Endodermal cell (in vitro differentiated cells): ENCODE measurements at regions not wholly inside any gene's neighbourhood (a gene's known extent, or its start where the extent isn't known, plus 50 kb on each side); places are given as distances from the start of the nearest gene placed in this dataset.

Experiments used
- DNase-seq: peaks from one replicate; pipeline ENCODE4 v3.0.0-alpha.2; 2017
- H3K27ac ChIP-seq: 2 replicates; pipeline ENCODE4 v1.5.1; 2013; ENCODE audit warnings: mild to moderate bottlenecking, low read depth, low read length, moderate library complexity
- H3K27me3 ChIP-seq: 2 replicates; pipeline ENCODE4 v1.6.1; 2013; ENCODE audit warnings: mild to moderate bottlenecking, low read length, moderate library complexity; ENCODE audit not compliant: insufficient read depth, control insufficient read depth, poor library complexity, severe bottlenecking
- H3K36me3 ChIP-seq: 2 replicates; pipeline ENCODE4 v1.7.0; 2013; ENCODE audit warnings: mild to moderate bottlenecking, low read length, moderate library complexity; ENCODE audit not compliant: control insufficient read depth, insufficient read depth
- H3K4me1 ChIP-seq: one replicate; pipeline ENCODE4 v1.7.0; 2013; ENCODE audit warnings: low read length; ENCODE audit not compliant: control insufficient read depth, insufficient read depth
- H3K4me3 ChIP-seq: 2 replicates; pipeline ENCODE4 v1.5.1; 2013; ENCODE audit warnings: mild to moderate bottlenecking, low read length, moderate library complexity
- H3K9ac ChIP-seq: 2 replicates; pipeline ENCODE4 v1.6.1; 2013; ENCODE audit warnings: mild to moderate bottlenecking, low read length, moderate library complexity; ENCODE audit not compliant: poor library complexity, severe bottlenecking; ENCODE audit errors: extremely low read depth
- H3K9me3 ChIP-seq: 2 replicates; pipeline ENCODE4 v1.6.1; 2013; ENCODE audit warnings: mild to moderate bottlenecking, low read length, moderate library complexity; ENCODE audit not compliant: control insufficient read depth
- H3K27ac Mint-ChIP-seq: 2 replicates; pipeline ENCODE4 v1.8.0; 2020; ENCODE audit warnings: mixed read lengths
- H3K27me3 Mint-ChIP-seq: 2 replicates; pipeline ENCODE4 v1.8.0; 2021; ENCODE audit warnings: mild to moderate bottlenecking, mixed read lengths; ENCODE audit not compliant: insufficient read depth
- H3K36me3 Mint-ChIP-seq: 2 replicates; pipeline ENCODE4 v1.8.0; 2020; ENCODE audit warnings: low read depth, mixed read lengths
- H3K4me1 Mint-ChIP-seq: 2 replicates; pipeline ENCODE4 v1.8.0; 2020; ENCODE audit warnings: mixed read lengths
- H3K4me3 Mint-ChIP-seq: 2 replicates; pipeline ENCODE4 v1.8.0; 2020; ENCODE audit warnings: mild to moderate bottlenecking, moderate library complexity, mixed read lengths
- H3K9me3 Mint-ChIP-seq: 2 replicates; pipeline ENCODE4 v1.8.0; 2020; ENCODE audit warnings: mild to moderate bottlenecking, mixed read lengths
- CTCF ChIP-seq: fragments of 200-600 bp; sonication (generic); conservative IDR thresholded peaks from 2 replicates; pipeline ENCODE4 v1.5.0; 2021; ENCODE audit warnings: antibody characterized with exemption, mild to moderate bottlenecking
- WGBS, 2 experiments: methylation state at CpG; one replicate each; pipeline versions ENCODE4 v1.1.5 to v1.1.7; 2013; ENCODE audit warnings: missing lambda C conversion rate in 2 of 2, mixed read lengths in 1 of 2; ENCODE audit not compliant: insufficient coverage in 1 of 2, insufficient read length in 1 of 2; 5-methylcytosine and 5-hydroxymethylcytosine counted together

- Mint-ChIP-seq H3K36me3 (no peaks in the 10 kb centered on the region), H3K4me3 (no peak overlapping the region), H3K4me1 (peaks cover 4% of the 10 kb centered on the region), H3K9me3 (peaks cover 9% of the 10 kb centered on the region), H3K27me3 (no peaks in the 10 kb centered on the region), H3K27ac (no peak overlapping the region)
- no peak for TF ChIP-seq CTCF
- Histone ChIP-seq H3K9me3 (peaks cover 14% of the 10 kb centered on the region), H3K4me3 (no peak overlapping the region), H3K9ac (no peak overlapping the region), H3K36me3 (no peaks in the 10 kb centered on the region), H3K27me3 (no peaks in the 10 kb centered on the region), H3K27ac (no peak overlapping the region), H3K4me1 (no peaks in the 10 kb centered on the region)
- DNase-seq = no peak
- 82 to 84% methylated on average over 6 to 7 of the region's 7 CpGs for WGBS, 2 experiments
These were observed 663.4 kb downstream of the RAPGEF2 start for GRCh38 chr4:159766241-159766640.

- Mint-ChIP-seq H3K4me1 (peaks cover 4% of the 10 kb centered on the region), H3K36me3 (no peaks in the 10 kb centered on the region), H3K27me3 (no peaks in the 10 kb centered on the region), H3K9me3 (peaks cover 8% of the 10 kb centered on the region), H3K27ac (no peak overlapping the region), H3K4me3 (no peak overlapping the region)
- DNase-seq = no peak
- Histone ChIP-seq H3K36me3 (no peaks in the 10 kb centered on the region), H3K4me3 (no peak overlapping the region), H3K4me1 (no peaks in the 10 kb centered on the region), H3K27me3 (no peaks in the 10 kb centered on the region), H3K9me3 (peaks cover 5% of the 10 kb centered on the region), H3K9ac (no peak overlapping the region), H3K27ac (no peak overlapping the region)
- TF ChIP-seq CTCF = no peak
These were observed 664.5 kb downstream of the RAPGEF2 start for GRCh38 chr4:159767406-159767805.

- H3K27ac Mint-ChIP-seq = no peak overlapping the region
- no peak for TF ChIP-seq CTCF
These were observed 665.1 kb downstream of the RAPGEF2 start for GRCh38 chr4:159768016-159768415.

More at GRCh38 chr4:159768016-159768415, 665.1 kb downstream of the RAPGEF2 start:
- no peaks in the 10 kb centered on the region for H3K36me3 Mint-ChIP-seq
- no peaks in the 10 kb centered on the region for H3K4me1 ChIP-seq
- DNase-seq = no peak
- H3K36me3 ChIP-seq = no peaks in the 10 kb centered on the region
- no peaks in the 10 kb centered on the region for H3K9me3 ChIP-seq
- H3K4me3 ChIP-seq = no peak overlapping the region
- no peak overlapping the region for H3K9ac ChIP-seq
- peaks cover 4% of the 10 kb centered on the region for H3K4me1 Mint-ChIP-seq
- H3K27me3 ChIP-seq = no peaks in the 10 kb centered on the region
- no peak overlapping the region for H3K27ac ChIP-seq
- H3K9me3 Mint-ChIP-seq = peaks cover 2% of the 10 kb centered on the region
- no peaks in the 10 kb centered on the region for H3K27me3 Mint-ChIP-seq
- H3K4me3 Mint-ChIP-seq = no peak overlapping the region
